ENCODE measurements at regions not wholly inside any gene's neighbourhood (a gene's known extent, or its start where the extent isn't known, plus 50 kb on each side); places are given as distances from the start of the nearest gene placed in this dataset.

DNA sequence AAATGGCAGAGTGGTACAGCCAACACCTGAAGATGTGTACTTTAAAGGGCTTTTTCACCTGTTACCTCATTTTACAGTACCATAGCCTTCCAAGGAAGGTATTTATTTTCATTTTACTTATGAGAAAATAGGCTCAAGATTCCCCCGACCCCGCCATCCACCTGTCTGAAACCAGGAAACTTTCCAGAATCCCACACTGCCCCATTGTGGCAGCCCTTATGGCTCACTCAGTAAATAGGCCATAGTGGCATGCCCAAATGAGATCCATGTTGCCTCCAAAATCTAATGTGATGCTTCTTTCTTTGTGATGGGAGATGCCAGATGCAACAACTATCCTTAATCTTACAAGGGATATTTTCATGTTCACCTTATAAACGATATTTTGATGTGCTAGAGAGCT is 97.8 kb downstream of the EBNA1BP2 start:
- ATAC-seq (no peak), DNase-seq (no peak)
- Histone ChIP-seq H3K9me3 (no peaks in the 10 kb centered on the region), H3K27ac (no peak overlapping the region), H3K27me3 (no peaks in the 10 kb centered on the region), H3K4me1 (no peaks in the 10 kb centered on the region), H3K36me3 (no peaks in the 10 kb centered on the region), H3K4me3 (no peak overlapping the region)
- in situ Hi-C loops (cut with MboI; ENCODE audit: low sequenced_read_pairs in 4 of 4) (loop anchor here (5.0 to 25.0 kb wide), 8 partner anchors 162 to 937 kb away; partner anchors contain the start of genes TMEM269 (in 2 of the 4), C1orf50 (in 1 of the 4) and P3H1 (in 1 of the 4)), intact Hi-C loops (cut with DNase I; ENCODE audit: low total_unique reads) (loop anchor here (10.0 kb wide), 1 partner anchor 929 kb away; no protein-coding TSS in a partner anchor)
- no peak for TF ChIP-seq CTCF (IDR thresholded peaks at IDR 0.05 in 4 of 5, conservative IDR thresholded peaks at IDR 0.05 in 1 of 5)
- no peak for TF ChIP-seq POLR2A (IDR thresholded peaks at IDR 0.05)

- Histone ChIP-seq H3K4me3 (no peak overlapping the region), H3K27ac (no peak overlapping the region), H3K4me1 (no peaks in the 10 kb centered on the region), H3K9me3 (no peaks in the 10 kb centered on the region), H3K27me3 (peaks cover 3 to 4% (median 4%) of the 10 kb centered on the region in 3 donors), H3K36me3 (no peaks in the 10 kb centered on the region)
- TF ChIP-seq POLR2A (IDR thresholded peaks at IDR 0.05) (no peak), CTCF (IDR thresholded peaks at IDR 0.05 in 4 of 5, conservative IDR thresholded peaks at IDR 0.05 in 1 of 5) (peak; percentile 78 to 89 (median 85))
- in situ Hi-C loops (cut with MboI; ENCODE audit: low sequenced_read_pairs in 4 of 4) (loop anchor here (5.0 to 25.0 kb wide), 8 partner anchors 161 to 936 kb away; partner anchors contain the start of genes TMEM269 (in 2 of the 4), C1orf50 (in 1 of the 4) and P3H1 (in 1 of the 4)), intact Hi-C loops (cut with DNase I; ENCODE audit: low total_unique reads) (loop anchor here (1.0 to 10.0 kb wide), 3 partner anchors 160 to 929 kb away; no protein-coding TSS in a partner anchor)
- peak; percentile 47 to 50 for DNase-seq
- ATAC-seq, result peak; percentile 63 to 85
Observed at GRCh38 chr1:43073490-43074230, 98.4 kb downstream of the EBNA1BP2 start.

DNA sequence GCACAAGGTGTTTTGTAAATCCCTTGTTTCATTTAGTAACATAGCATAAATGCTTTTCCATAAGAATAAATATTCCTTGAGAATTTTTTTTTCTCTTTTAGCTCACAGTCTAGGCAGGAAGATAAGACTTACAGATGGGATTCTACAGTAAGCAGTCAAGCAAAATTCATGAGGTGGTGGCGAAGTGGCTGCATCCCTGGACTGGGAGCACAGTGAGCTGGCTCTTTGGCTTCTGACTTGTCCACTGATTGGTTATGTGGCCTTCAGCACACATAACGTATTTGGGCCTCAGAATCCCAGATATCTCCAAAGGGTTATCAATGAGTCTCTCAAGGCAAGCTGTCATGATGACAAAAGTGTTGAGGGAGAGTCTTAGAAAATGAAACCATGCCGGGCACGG is 99.8 kb downstream of the EBNA1BP2 start:
- H3K36me3 ChIP-seq, result no peaks in the 10 kb centered on the region

GRCh38 chr1:43071241-43071640 is 100.8 kb downstream of the EBNA1BP2 start:
- H3K27me3 ChIP-seq, result peaks cover 6 to 12% (median 7%) of the 10 kb centered on the region in 3 donors
- ATAC-seq, result no peak
- in situ Hi-C loops (cut with MboI; ENCODE audit: low sequenced_read_pairs in 4 of 4), result loop anchor here (5.0 to 25.0 kb wide), 8 partner anchors 159 to 934 kb away; partner anchors contain the start of genes TMEM269 (in 2 of the 4), C1orf50 (in 1 of the 4) and P3H1 (in 1 of the 4)
- TF ChIP-seq POLR2A (IDR thresholded peaks at IDR 0.05), result no peak
- TF ChIP-seq CTCF (IDR thresholded peaks at IDR 0.05 in 4 of 5, conservative IDR thresholded peaks at IDR 0.05 in 1 of 5), result no peak
- DNase-seq, result no peak
- intact Hi-C loops (cut with DNase I; ENCODE audit: low total_unique reads), result loop anchor here (10.0 kb wide), 1 partner anchor 926 kb away; no protein-coding TSS in a partner anchor
- H3K4me1 ChIP-seq, result peaks cover 0 to 3% of the 10 kb centered on the region in 2 donors
- no peaks in the 10 kb centered on the region for H3K9me3 ChIP-seq
- H3K36me3 ChIP-seq, result no peaks in the 10 kb centered on the region
- no peak overlapping the region for H3K27ac ChIP-seq
- no peak overlapping the region for H3K4me3 ChIP-seq

More for the DNA sequence above, 99.8 kb downstream of the EBNA1BP2 start:
- intact Hi-C loops (cut with DNase I; ENCODE audit: low total_unique reads) (loop anchor here (10.0 kb wide), 1 partner anchor 928 kb away; no protein-coding TSS in a partner anchor), in situ Hi-C loops (cut with MboI; ENCODE audit: low sequenced_read_pairs in 4 of 4) (loop anchor here (5.0 to 25.0 kb wide), 8 partner anchors 160 to 935 kb away; partner anchors contain the start of genes TMEM269 (in 2 of the 4), C1orf50 (in 1 of the 4) and P3H1 (in 1 of the 4))
- DNase-seq (no peak), ATAC-seq (no peak)
- peaks cover 6 to 11% (median 7%) of the 10 kb centered on the region in 3 donors for H3K27me3 ChIP-seq
- H3K9me3 ChIP-seq, result no peaks in the 10 kb centered on the region
- no peak overlapping the region for H3K4me3 ChIP-seq
- peaks cover 0 to 3% of the 10 kb centered on the region in 2 donors for H3K4me1 ChIP-seq
- TF ChIP-seq CTCF (IDR thresholded peaks at IDR 0.05 in 4 of 5, conservative IDR thresholded peaks at IDR 0.05 in 1 of 5) (no peak), POLR2A (IDR thresholded peaks at IDR 0.05) (no peak)
- no peak overlapping the region for H3K27ac ChIP-seq

Data from gastrocnemius medialis (tissue), 4 donors.